WTC11 (cell line): ENCODE measurements at regions not wholly inside any gene's neighbourhood (a gene's known extent, or its start where the extent isn't known, plus 50 kb on each side); places are given as distances from the start of the nearest gene placed in this dataset.

Experiments used
- ATAC-seq: fragments of 200-7000 bp; cut with Tn5 transposase; 2 replicates; pipeline ENCODE4 v1.10.0; 2021; ENCODE audit warnings: mild to moderate bottlenecking, moderate library complexity
- CTCF ChIA-PET: fragments of 300-600 bp; sonication (Branson Sonifier 250); formaldehyde crosslinking; loops from one replicate; lab custom pipeline; 2021; ENCODE audit warnings: antibody characterized with exemption; lab: Charles Lee
- POLR2A ChIA-PET: fragments of 350-600 bp; sonication (Branson Sonifier 250); formaldehyde crosslinking; loops from one replicate; lab custom pipeline; 2021; ENCODE audit warnings: antibody characterized with exemption; lab: Charles Lee
- DNase-seq: peaks from one replicate; pipeline ENCODE4 v3.0.0; 2021; ENCODE audit warnings: low spot score
- H3K27ac Mint-ChIP-seq: 2 replicates; pipeline ENCODE4 v1.8.0; 2021; ENCODE audit warnings: mixed read lengths
- H3K27me3 Mint-ChIP-seq: 2 replicates; pipeline ENCODE4 v1.8.0; 2021; ENCODE audit warnings: low read depth, mild to moderate bottlenecking, moderate library complexity, mixed read lengths
- H3K36me3 Mint-ChIP-seq: 2 replicates; pipeline ENCODE4 v1.8.0; 2021; ENCODE audit warnings: mixed read lengths
- H3K4me1 Mint-ChIP-seq: 2 replicates; pipeline ENCODE4 v1.8.0; 2022; ENCODE audit warnings: mixed read lengths
- H3K4me3 Mint-ChIP-seq: 2 replicates; pipeline ENCODE4 v1.8.0; 2021; ENCODE audit warnings: mild to moderate bottlenecking, moderate library complexity, mixed read lengths
- H3K9me3 Mint-ChIP-seq: 2 replicates; pipeline ENCODE4 v1.8.0; 2021; ENCODE audit warnings: mixed read lengths
- CREM ChIP-seq: sonication (generic); formaldehyde crosslinking; IDR thresholded peaks from 2 replicates; pipeline ENCODE4 v1.8.1; 2022; ENCODE audit warnings: mild to moderate bottlenecking, missing genetic modification reagents, moderate library complexity
- ELF4 ChIP-seq: sonication (generic); formaldehyde crosslinking; IDR thresholded peaks from 2 replicates; pipeline ENCODE4 v1.8.1; 2022; ENCODE audit warnings: low read depth, mild to moderate bottlenecking, moderate library complexity, missing genetic modification reagents
- ESRRA ChIP-seq: sonication (generic); formaldehyde crosslinking; IDR thresholded peaks from 2 replicates; pipeline ENCODE4 v1.8.1; 2022; ENCODE audit warnings: mild to moderate bottlenecking, missing genetic modification reagents, borderline replicate concordance
- FOXJ3 ChIP-seq: sonication (generic); formaldehyde crosslinking; IDR thresholded peaks from 2 replicates; pipeline ENCODE4 v1.9.0; 2021; ENCODE audit warnings: missing genetic modification reagents, mild to moderate bottlenecking, borderline replicate concordance
- HMGA2 ChIP-seq: fragments of 250-450 bp; sonication (Bioruptor Pico); IDR thresholded peaks from 2 replicates; pipeline ENCODE4 v1.4.0; 2021; ENCODE audit warnings: mild to moderate bottlenecking, moderate library complexity
- IRF2 ChIP-seq: sonication (generic); formaldehyde crosslinking; IDR thresholded peaks from 2 replicates; pipeline ENCODE4 v1.8.0; 2022; ENCODE audit warnings: low read depth, missing genetic modification reagents, borderline replicate concordance
- NR3C1 ChIP-seq: sonication (generic); formaldehyde crosslinking; conservative IDR thresholded peaks from 2 replicates; pipeline ENCODE4 v1.8.1; 2023; ENCODE audit warnings: low read depth, mild to moderate bottlenecking, missing genetic modification reagents
- OVOL2 ChIP-seq: fragments of 250-450 bp; sonication (Bioruptor Pico); IDR thresholded peaks from 2 replicates; pipeline ENCODE4 v1.9.0; 2021; ENCODE audit warnings: mild to moderate bottlenecking, borderline replicate concordance
- PRRX2 ChIP-seq: fragments of 250-450 bp; sonication (Bioruptor Pico); IDR thresholded peaks from 2 replicates; pipeline ENCODE4 v1.8.0; 2021; ENCODE audit warnings: mild to moderate bottlenecking
- RELA ChIP-seq: sonication (generic); formaldehyde crosslinking; IDR thresholded peaks from 2 replicates; pipeline ENCODE4 v1.8.1; 2022; ENCODE audit warnings: missing genetic modification reagents, mild to moderate bottlenecking, borderline replicate concordance
- RORB ChIP-seq: fragments of 250-450 bp; sonication (Bioruptor Pico); IDR thresholded peaks from 2 replicates; pipeline ENCODE4 v1.9.0; 2021; ENCODE audit warnings: mild to moderate bottlenecking
- SMAD4 ChIP-seq: sonication (generic); formaldehyde crosslinking; IDR thresholded peaks from 2 replicates; pipeline ENCODE4 v1.8.0; 2022; ENCODE audit warnings: mild to moderate bottlenecking, missing genetic modification reagents
- ZNF232 ChIP-seq: sonication (generic); formaldehyde crosslinking; IDR thresholded peaks from 2 replicates; pipeline ENCODE4 v1.8.0; 2022; ENCODE audit warnings: mild to moderate bottlenecking, missing genetic modification reagents
- ZNF317 ChIP-seq: sonication (generic); formaldehyde crosslinking; IDR thresholded peaks from 2 replicates; pipeline ENCODE4 v1.8.1; 2023; ENCODE audit warnings: low read depth, mild to moderate bottlenecking, moderate library complexity, missing genetic modification reagents, borderline replicate concordance
- ZNF396 ChIP-seq: fragments of 250-450 bp; sonication (Bioruptor Pico); IDR thresholded peaks from 2 replicates; pipeline ENCODE4 v1.8.0; 2021; ENCODE audit warnings: mild to moderate bottlenecking, moderate library complexity, borderline replicate concordance
- TF ChIP-seq, protein P1 (sequence below): sonication (generic); formaldehyde crosslinking; IDR thresholded peaks from 2 replicates; pipeline ENCODE4 v1.8.1; 2022; ENCODE audit warnings: low read depth, missing genetic modification reagents, borderline replicate concordance
- TF ChIP-seq, protein P2 (sequence below): fragments of 250-450 bp; sonication (Bioruptor Pico); conservative IDR thresholded peaks from 2 replicates; pipeline ENCODE4 v1.9.0; 2021; ENCODE audit warnings: mild to moderate bottlenecking
- TF ChIP-seq, protein P3 (sequence below): sonication (generic); formaldehyde crosslinking; IDR thresholded peaks from 2 replicates; pipeline ENCODE4 v1.8.1; 2023; ENCODE audit warnings: mild to moderate bottlenecking, missing genetic modification reagents, moderate library complexity
- TF ChIP-seq, protein P4 (sequence below): sonication (generic); formaldehyde crosslinking; IDR thresholded peaks from 2 replicates; pipeline ENCODE4 v1.8.1; 2023; ENCODE audit warnings: mild to moderate bottlenecking, missing genetic modification reagents

GRCh38 chr14:96698960-96699539 lies 98.1 kb upstream of the VRK1 start:
- H3K27me3 Mint-ChIP-seq = peaks cover 6% of the 10 kb centered on the region
- H3K36me3 Mint-ChIP-seq = no peaks in the 10 kb centered on the region
- no peak overlapping the region for H3K4me3 Mint-ChIP-seq
- DNase-seq (no peak), ATAC-seq (no peak)
- ChIA-PET CTCF (interaction anchor here (0.9 to 2.1 kb wide), 5 partner anchors 8 to 154 kb away, joined by 3 to 14 read pairs (median 4); no protein-coding TSS in a partner anchor), POLR2A (no interaction called here)
- peaks cover 4% of the 10 kb centered on the region; the same call in 1 of the 2 replicates for H3K9me3 Mint-ChIP-seq
- H3K4me1 Mint-ChIP-seq = peaks cover 13% of the 10 kb centered on the region
- no peak for TF ChIP-seq NR3C1 (CRISPR knock-in tag)
- TF ChIP-seq, all 79 proteins: peak for 0
- no peak overlapping the region for H3K27ac Mint-ChIP-seq

DNA sequence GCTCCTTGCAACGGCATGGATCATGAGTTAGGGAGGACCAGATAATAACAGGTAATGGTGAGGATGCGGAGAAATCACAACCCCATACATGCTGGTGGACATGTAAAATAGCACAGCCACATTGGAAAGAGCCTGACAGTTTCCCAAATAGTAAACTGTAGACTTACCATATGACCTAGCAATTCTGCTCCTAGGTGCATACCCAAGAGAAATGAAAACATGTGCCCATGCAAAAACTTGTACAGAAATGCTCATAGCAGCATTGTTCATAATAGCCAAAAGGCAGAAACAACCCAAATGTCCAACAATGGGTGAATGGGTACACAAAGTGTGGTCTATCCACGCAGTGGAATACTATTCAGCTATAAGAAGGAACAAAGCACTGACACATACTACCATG lies 97.5 kb upstream of the VRK1 start:
- TF ChIP-seq ESRRA = no peak
- no peak for TF ChIP-seq ZNF317
- TF ChIP-seq ZNF396 = no peak
- TF ChIP-seq CREM (CRISPR knock-in tag) = no peak
- TF ChIP-seq, protein P1, sequence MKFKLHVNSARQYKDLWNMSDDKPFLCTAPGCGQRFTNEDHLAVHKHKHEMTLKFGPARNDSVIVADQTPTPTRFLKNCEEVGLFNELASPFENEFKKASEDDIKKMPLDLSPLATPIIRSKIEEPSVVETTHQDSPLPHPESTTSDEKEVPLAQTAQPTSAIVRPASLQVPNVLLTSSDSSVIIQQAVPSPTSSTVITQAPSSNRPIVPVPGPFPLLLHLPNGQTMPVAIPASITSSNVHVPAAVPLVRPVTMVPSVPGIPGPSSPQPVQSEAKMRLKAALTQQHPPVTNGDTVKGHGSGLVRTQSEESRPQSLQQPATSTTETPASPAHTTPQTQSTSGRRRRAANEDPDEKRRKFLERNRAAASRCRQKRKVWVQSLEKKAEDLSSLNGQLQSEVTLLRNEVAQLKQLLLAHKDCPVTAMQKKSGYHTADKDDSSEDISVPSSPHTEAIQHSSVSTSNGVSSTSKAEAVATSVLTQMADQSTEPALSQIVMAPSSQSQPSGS (CRISPR knock-in tag) = no peak
- TF ChIP-seq OVOL2 = no peak
- TF ChIP-seq IRF2 (CRISPR knock-in tag) = no peak
- TF ChIP-seq RORB (CRISPR knock-in tag) = no peak
- TF ChIP-seq, protein P2, sequence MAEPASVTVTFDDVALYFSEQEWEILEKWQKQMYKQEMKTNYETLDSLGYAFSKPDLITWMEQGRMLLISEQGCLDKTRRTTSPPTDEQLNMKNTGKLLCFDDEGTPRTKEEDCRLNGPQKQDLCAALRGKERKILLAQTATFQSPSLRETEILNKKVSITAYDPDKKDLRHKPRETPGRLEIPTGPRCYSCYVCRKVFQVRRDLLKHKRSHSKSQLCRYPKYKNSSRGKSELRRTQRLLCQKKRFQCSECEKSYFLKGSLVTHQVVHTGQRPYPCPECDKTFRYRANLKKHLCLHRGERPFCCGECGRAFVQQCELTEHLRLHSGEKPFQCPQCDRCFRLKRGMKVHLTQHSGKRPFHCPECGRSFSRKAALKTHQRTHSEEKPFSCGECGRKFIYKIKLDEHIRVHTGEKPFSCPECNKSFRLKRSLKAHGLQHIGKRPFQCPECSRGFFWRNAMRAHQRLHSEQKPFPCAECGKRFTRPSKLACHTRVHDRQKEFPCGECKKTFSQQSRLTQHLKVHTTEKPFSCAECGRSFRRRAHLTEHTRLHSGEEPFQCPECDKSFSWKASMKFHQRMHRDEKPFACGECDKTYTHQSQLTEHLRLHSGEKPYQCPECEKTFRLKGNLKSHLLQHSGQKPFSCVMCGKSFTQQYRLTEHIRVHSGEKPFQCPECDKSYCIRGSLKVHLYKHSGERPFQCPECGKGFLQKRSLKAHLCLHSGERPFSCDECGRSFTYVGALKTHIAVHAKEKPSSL (CRISPR knock-in tag) = no peak
- TF ChIP-seq, protein P3, sequence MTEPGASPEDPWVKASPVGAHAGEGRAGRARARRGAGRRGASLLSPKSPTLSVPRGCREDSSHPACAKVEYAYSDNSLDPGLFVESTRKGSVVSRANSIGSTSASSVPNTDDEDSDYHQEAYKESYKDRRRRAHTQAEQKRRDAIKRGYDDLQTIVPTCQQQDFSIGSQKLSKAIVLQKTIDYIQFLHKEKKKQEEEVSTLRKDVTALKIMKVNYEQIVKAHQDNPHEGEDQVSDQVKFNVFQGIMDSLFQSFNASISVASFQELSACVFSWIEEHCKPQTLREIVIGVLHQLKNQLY (CRISPR knock-in tag) = no peak
- no peak for TF ChIP-seq NR3C1 (CRISPR knock-in tag)
- TF ChIP-seq ZNF232 (CRISPR knock-in tag) = no peak
- H3K4me3 Mint-ChIP-seq = no peak overlapping the region
- peaks cover 6% of the 10 kb centered on the region for H3K27me3 Mint-ChIP-seq
- POLR2A ChIA-PET = no interaction called here
- no peak for DNase-seq
- no peak overlapping the region for H3K27ac Mint-ChIP-seq
- H3K9me3 Mint-ChIP-seq = peaks cover 4% of the 10 kb centered on the region; the same call in 1 of the 2 replicates
- H3K4me1 Mint-ChIP-seq = peaks cover 11% of the 10 kb centered on the region
- no peaks in the 10 kb centered on the region for H3K36me3 Mint-ChIP-seq
- no peak for ATAC-seq
- CTCF ChIA-PET = interaction anchor here (1.6 to 2.1 kb wide), 2 partner anchors 41 to 153 kb away, joined by 6 to 14 read pairs; no protein-coding TSS in a partner anchor

GRCh38 chr14:96702831-96703230 lies 94.4 kb upstream of the VRK1 start:
- Mint-ChIP-seq H3K27ac (no peak overlapping the region), H3K4me3 (no peak overlapping the region), H3K4me1 (peaks cover 11% of the 10 kb centered on the region), H3K9me3 (peaks cover 4% of the 10 kb centered on the region; the same call in 1 of the 2 replicates), H3K36me3 (no peaks in the 10 kb centered on the region), H3K27me3 (peaks cover 3% of the 10 kb centered on the region; the same call in 1 of the 2 replicates)
- ChIA-PET CTCF (no interaction called here), POLR2A (no interaction called here)
- no peak for ATAC-seq
- no peak for DNase-seq
- TF ChIP-seq HMGA2 (CRISPR knock-in tag) (no peak), PRRX2 (CRISPR knock-in tag) (no peak), ELF4 (CRISPR knock-in tag) (no peak), SMAD4 (CRISPR knock-in tag) (no peak), FOXJ3 (CRISPR knock-in tag) (no peak), RELA (no peak)
- TF ChIP-seq, protein P4, sequence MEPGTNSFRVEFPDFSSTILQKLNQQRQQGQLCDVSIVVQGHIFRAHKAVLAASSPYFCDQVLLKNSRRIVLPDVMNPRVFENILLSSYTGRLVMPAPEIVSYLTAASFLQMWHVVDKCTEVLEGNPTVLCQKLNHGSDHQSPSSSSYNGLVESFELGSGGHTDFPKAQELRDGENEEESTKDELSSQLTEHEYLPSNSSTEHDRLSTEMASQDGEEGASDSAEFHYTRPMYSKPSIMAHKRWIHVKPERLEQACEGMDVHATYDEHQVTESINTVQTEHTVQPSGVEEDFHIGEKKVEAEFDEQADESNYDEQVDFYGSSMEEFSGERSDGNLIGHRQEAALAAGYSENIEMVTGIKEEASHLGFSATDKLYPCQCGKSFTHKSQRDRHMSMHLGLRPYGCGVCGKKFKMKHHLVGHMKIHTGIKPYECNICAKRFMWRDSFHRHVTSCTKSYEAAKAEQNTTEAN (CRISPR knock-in tag) = no peak
